Dedifferentiated amniotic fluid mesenchymal stem cell (primary cell): ENCODE measurements at regions not wholly inside any gene's neighbourhood (a gene's known extent, or its start where the extent isn't known, plus 50 kb on each side); places are given as distances from the start of the nearest gene placed in this dataset.
"Not testable (repeated sequence)": the region's sequence is repeated elsewhere in the genome, so short reads cannot be mapped to it uniquely, and the experiment has no call there.

Source experiments
- DNase-seq: peaks from one replicate; pipeline ENCODE4 v3.0.0-alpha.2; 2016; ENCODE audit errors: extremely low spot score

- DNase-seq: no peak
Measured at GRCh38 chr18:67455890-67456501, 60.5 kb downstream of the DSEL start.

- no peak for DNase-seq
Measured at GRCh38 chr18:67453901-67454300, 62.6 kb downstream of the DSEL start.

- no peak for DNase-seq
Measured at GRCh38 chr18:67451960-67452359, 64.6 kb downstream of the DSEL start.

- not testable (repeated sequence) for DNase-seq
Measured at GRCh38 chr18:67451101-67451500, 65.4 kb downstream of the DSEL start.

GRCh38 chr18:67433971-67434370, 82.5 kb downstream of the DSEL start:
- DNase-seq: no peak

- peak; percentile 55 for DNase-seq
Measured at GRCh38 chr18:67432806-67433205, 83.7 kb downstream of the DSEL start.

GRCh38 chr18:67428805-67429204, 87.7 kb downstream of the DSEL start:
- DNase-seq: peak; percentile 80

GRCh38 chr18:67428158-67428557, 88.4 kb downstream of the DSEL start:
- peak; percentile 47 for DNase-seq

GRCh38 chr18:67426486-67426885, 90.0 kb downstream of the DSEL start:
- no peak for DNase-seq

- DNase-seq: no peak
Measured at GRCh38 chr18:67425672-67426071, 90.8 kb downstream of the DSEL start.

- no peak for DNase-seq
Measured at GRCh38 chr18:67421651-67422050, 94.9 kb downstream of the DSEL start.

- DNase-seq: peak; percentile 36
Measured at GRCh38 chr18:67417864-67418523, 98.5 kb downstream of the DSEL start.

- DNase-seq: no peak
Measured at GRCh38 chr18:67411116-67411515, 105.4 kb downstream of the DSEL start.

- peak; percentile 39 for DNase-seq
Measured at GRCh38 chr18:67410075-67411070, 106.1 kb downstream of the DSEL start.

GRCh38 chr18:67408240-67408639, 108.3 kb downstream of the DSEL start:
- no peak for DNase-seq

- DNase-seq: no peak
Measured at GRCh38 chr18:67406714-67407113, 109.8 kb downstream of the DSEL start.

- DNase-seq: peak; percentile 39
Measured at GRCh38 chr18:67402543-67402942, 114.0 kb downstream of the DSEL start.

GRCh38 chr18:67400502-67401117, 115.9 kb downstream of the DSEL start:
- peak; percentile 22 for DNase-seq

GRCh38 chr18:67386032-67386431, 130.5 kb downstream of the DSEL start:
- DNase-seq: no peak

- no peak for DNase-seq
Measured at GRCh38 chr18:67385455-67385854, 131.1 kb downstream of the DSEL start.

GRCh38 chr18:67384057-67384456, 132.5 kb downstream of the DSEL start:
- not testable (repeated sequence) for DNase-seq

- no peak for DNase-seq
Measured at GRCh38 chr18:67381608-67382150, 134.8 kb downstream of the DSEL start.
